Stimulated activated naive CD4-positive, alpha-beta T cell treated with Interleukin-2 at 50 U/mL for 16 hours (primary cell): ENCODE measurements at regions not wholly inside any gene's neighbourhood (a gene's known extent, or its start where the extent isn't known, plus 50 kb on each side); places are given as distances from the start of the nearest gene placed in this dataset.

Experiments
- DNase-seq: peaks from one replicate; lab custom pipeline; 2025; lab: John Stamatoyannopoulos, UW

DNA sequence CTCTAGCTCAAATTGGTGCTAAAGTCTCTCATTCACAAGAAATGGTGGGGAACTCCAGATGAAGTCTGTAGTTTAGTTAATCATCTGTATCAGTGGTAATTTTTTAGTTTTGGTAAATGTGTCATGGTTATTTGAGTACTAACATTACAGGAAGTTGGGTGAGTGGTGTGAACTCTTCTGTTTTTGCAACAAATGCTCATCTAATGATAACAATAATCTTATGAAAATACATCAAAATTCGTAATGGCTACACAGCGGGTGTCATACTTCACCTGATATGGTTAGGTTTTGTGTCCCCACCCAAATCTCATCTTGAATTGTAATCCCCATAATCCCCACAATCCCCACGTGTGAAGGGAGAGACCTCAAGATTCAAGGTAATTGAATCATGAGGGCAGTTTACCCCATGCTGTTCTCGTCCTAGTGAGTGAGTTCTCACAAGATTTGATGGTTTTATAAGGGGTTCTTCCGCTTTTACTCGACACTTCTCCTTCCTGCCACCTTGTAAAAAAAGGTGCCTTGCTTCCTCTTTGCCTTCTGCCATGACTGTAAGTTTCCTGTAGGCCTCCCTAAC lies 209.3 kb upstream of the FOXN3 start:
- no peak for DNase-seq

DNA sequence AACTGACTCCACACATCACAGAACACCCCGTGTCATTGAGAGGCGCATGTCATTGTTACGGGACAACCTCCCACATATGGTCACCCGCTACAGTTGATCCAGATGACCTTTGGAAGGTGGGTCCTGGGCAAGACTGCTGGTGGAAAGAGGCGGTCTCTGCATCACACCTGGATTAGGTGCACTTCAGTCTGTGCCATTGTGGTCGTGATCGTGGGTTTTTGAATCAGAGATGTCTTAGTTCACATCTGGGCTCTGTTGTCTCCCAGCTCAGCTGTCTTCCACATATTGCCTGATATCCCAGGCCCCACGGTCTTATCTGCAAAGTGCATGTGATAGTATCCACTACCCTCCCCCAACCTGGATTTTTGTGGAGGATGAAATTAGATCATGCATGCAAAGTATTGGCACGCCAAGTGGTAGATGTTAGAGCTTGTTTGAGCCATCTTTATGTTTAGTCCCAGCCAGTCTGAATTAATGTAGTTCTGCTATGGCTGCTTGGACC lies 208.7 kb upstream of the FOXN3 start:
- no peak for DNase-seq

- no peak for DNase-seq
These were observed 208.2 kb upstream of the FOXN3 start for GRCh38 chr14:89625244-89625713.

GRCh38 chr14:89624500-89625156 lies 207.6 kb upstream of the FOXN3 start:
- no peak for DNase-seq

GRCh38 chr14:89621791-89622638 lies 205.0 kb upstream of the FOXN3 start:
- DNase-seq: no peak

- peak; percentile 51 for DNase-seq
These were observed 204.0 kb upstream of the FOXN3 start for GRCh38 chr14:89621009-89621421.

DNA sequence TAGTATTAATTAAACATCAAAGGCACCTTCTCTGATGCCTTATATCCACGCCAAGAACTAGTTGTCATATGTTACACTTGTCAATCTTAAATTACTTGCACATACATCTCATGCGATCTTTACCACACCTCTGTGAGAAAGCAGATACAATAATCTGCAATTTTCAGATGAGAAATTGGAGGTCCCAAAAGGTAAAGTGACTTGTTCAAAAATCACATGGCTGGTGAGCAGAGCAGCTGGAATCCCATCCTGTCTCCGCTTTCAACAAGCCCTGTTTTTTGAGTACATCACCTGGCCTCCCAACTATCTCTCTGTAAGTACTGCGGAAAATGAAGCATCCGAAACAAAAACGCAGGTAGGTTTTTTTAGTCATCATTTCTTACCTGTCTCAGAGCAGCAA lies 203.4 kb upstream of the FOXN3 start:
- no peak for DNase-seq

GRCh38 chr14:89619596-89619995 lies 202.6 kb upstream of the FOXN3 start:
- DNase-seq: no peak

DNA sequence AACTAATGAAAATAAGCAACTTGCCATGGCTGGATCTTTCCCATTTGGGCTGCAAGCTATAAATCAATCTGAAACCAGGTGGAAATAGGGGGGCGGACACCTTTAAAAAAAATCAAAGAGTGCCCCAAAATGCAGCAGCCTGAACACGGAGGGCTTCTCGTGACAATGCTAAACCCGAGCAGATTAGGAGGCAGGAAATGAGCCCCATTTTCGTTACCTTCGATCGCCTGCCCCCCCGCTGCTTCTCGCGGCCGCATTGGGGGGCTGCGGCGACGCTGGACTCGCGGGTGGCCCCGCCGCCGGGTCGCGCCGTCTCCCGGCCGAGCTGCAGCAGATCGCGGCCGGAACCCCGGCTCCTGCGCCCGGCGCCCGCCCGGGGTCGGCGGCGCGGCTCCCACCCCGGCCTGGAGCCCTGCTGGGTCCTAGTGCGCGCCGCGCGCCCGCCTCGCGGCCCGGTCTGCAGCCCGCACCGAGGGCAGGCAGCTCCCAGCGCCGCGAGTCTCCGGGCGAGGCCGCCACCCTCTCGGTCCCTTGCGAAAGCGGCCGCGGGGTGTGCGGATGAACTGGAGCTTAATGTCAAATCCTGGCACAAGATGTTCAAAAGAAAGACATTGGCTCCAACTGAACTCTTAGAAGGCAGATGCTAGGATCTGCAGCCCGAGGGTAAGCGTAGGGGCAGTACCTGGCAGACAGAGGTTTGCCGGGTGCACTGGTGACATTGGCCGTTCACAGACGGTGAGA lies 201.9 kb upstream of the FOXN3 start:
- DNase-seq: peak; percentile 50

DNA sequence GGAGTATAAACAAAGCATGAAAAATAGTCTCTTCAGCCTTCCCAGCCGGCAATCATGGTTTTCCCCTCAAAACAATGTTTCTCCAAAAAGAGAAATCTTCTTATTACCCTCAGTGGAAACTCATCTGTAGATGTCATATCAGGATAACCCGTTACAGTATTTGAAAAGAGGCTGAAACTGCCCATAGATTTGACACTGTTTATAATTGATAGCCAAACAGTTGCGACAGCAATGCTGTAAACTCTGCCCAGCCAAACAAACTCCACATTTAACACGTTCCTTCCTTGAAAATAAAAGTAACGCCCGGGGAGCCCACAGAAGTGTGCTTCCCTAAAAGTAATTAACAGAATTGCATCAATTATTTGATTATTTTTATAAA lies 201.3 kb upstream of the FOXN3 start:
- no peak for DNase-seq

DNA sequence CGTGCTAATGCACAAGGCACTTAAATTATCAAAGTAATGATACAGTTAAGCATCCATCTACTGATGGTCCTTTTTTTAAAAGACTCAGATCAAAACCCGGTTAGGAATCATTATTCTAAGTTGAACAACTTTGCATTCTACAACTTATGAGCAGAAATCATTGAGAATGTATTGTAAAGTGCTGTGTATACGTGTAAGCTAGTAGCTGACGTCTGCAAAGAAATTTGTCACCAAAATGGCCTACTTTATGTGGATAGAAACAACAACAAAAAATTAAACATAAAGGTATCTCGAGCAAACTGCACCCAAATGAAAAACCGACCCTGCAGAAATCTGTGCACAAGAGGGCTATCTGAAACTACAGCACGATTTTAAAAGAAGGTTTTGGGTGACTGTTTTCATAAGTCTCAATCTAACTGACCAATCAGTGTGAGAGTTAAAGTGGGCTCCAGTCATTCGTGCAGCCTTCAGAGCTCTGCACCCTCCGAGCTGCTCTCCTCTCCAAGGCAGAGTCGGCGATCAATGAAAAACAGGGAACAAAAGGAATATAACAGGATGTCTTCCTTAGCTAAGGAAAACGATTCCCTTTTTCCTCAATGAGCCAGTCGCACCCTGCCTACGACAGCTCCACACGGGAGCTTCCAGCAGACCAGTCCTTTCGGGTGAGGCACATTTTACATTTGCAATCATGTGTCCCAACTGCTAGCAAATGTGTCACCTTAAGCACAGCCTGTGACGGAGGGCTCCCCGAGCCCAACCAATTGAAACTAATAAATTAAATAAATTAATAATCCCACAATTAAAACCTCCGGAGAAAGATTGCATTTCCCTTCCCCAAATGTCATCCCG lies 200.7 kb upstream of the FOXN3 start:
- peak; percentile 7 for DNase-seq

GRCh38 chr14:89616852-89617341 lies 199.9 kb upstream of the FOXN3 start:
- peak; percentile 15 for DNase-seq

GRCh38 chr14:89616425-89616824 lies 199.4 kb upstream of the FOXN3 start:
- DNase-seq: no peak

GRCh38 chr14:89615421-89615820 lies 198.4 kb upstream of the FOXN3 start:
- DNase-seq: no peak

- no peak for DNase-seq
These were observed 197.1 kb upstream of the FOXN3 start for GRCh38 chr14:89614009-89614691.

DNA sequence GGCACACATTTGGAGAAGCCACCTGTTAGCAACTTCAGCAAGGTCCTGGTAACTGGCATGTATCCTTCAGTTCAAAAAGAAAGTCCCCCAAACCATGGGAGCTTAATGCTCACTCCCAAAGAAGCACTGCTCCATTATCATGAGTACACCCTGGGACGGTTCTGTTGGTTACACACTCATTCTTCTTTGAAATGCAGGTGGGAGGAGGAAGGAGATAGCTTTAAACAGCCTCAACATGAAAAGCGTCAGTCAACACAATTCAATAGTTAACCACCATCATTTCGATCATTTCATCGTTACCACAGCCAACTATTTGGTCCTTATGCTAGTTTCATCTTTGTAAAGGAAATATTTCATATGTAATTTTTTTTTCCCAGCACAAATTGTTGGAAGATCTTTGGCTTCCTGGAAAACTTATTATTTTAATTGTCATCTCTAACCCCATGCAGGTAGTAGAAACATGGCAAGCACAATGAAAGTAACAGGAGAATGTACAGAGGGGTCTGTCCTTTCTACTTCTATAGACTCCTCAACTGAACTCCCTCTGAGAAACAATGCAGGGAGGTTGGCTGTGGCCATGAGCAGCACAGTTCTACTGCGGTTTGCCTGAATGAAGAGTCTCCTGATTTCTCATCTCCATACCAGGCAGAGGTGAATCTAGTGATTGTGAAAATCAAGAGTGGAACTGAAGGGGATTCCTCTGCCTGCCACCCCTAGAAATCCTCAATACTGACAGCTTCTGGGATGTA lies 196.4 kb upstream of the FOXN3 start:
- DNase-seq: peak; percentile 17

DNA sequence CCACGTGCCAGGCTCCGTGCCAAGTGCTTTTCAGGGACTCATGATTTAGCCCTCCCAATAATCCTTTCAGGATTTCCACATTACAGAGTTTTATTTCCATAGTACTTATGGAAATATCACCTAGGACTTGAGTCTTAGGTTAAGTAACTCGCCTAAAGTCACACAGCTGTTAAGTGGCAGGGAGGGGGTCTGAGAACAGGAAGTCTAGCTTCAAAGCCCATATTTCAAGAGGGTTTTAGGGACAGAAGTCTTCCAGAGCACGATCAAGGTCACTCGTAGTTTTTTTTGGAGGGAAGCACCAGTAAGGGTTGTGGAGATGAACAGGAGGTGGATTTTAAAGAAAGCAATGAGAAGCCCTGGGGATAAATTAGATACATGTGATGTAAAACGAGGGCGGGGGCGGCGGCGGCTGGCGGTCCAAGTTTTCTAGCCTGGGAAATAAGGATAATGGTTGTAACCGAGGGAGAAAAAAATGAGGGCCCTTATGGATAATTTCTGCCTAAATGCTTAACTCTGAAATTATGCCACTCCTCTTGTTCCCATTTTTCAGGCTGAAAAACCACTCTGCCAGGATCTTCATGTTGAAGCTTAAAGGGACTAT lies 192.6 kb upstream of the FOXN3 start:
- no peak for DNase-seq

GRCh38 chr14:89607453-89607852 lies 190.4 kb upstream of the FOXN3 start:
- DNase-seq: no peak

DNA sequence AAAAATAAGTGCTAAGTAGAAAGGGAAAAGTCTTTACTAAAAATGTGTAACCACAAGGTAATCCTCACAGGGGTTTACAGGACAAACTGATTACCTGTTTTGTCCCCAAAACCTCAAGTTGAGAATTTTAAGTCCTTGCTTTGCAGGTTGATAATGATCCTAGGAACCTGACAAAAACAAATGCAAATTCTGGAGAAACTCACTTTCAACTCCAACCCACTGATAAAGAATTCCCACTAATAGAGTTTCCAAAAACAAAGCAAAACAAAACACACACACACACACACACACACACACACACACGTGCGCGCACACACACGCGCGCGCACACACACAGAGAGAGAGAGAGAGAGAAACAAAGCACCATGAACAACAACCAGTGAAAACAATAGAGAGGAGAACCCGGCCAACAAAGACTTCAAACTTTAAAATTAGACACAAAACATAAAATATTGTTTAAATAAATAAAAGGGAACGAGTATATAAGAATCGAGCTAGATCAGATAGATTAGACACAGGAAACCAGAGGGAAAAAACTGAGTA lies 187.0 kb upstream of the FOXN3 start:
- DNase-seq: no peak
